CD4-positive, alpha-beta T cell treated with Interleukin-15 for 1 hour (primary cell): ENCODE measurements at regions not wholly inside any gene's neighbourhood (a gene's known extent, or its start where the extent isn't known, plus 50 kb on each side); places are given as distances from the start of the nearest gene placed in this dataset.
"Not testable (repeated sequence)": the region's sequence is repeated elsewhere in the genome, so short reads cannot be mapped to it uniquely, and the experiment has no call there.

Source experiments
- DNase-seq: peaks from one replicate; pipeline ENCODE4 v3.0.0-alpha.2; 2020

- DNase-seq = no peak
Measured at GRCh38 chr9:75797085-75797580, 93.3 kb upstream of the PCSK5 start.

- no peak for DNase-seq
Measured at GRCh38 chr9:75798505-75798904, 92.0 kb upstream of the PCSK5 start.

GRCh38 chr9:75803130-75803529 is 87.3 kb upstream of the PCSK5 start:
- no peak for DNase-seq

GRCh38 chr9:75810063-75810462 is 80.4 kb upstream of the PCSK5 start:
- no peak for DNase-seq

- DNase-seq = no peak
Measured at GRCh38 chr9:75811692-75812091, 78.8 kb upstream of the PCSK5 start.

- no peak for DNase-seq
Measured at GRCh38 chr9:75812141-75812540, 78.3 kb upstream of the PCSK5 start.

- no peak for DNase-seq
Measured at GRCh38 chr9:75814667-75815066, 75.8 kb upstream of the PCSK5 start.

- DNase-seq = not testable (repeated sequence)
Measured at GRCh38 chr9:75820471-75821115, 69.9 kb upstream of the PCSK5 start.

- no peak for DNase-seq
Measured at GRCh38 chr9:75823151-75823550, 67.3 kb upstream of the PCSK5 start.

- no peak for DNase-seq
Measured at GRCh38 chr9:75824816-75825568, 65.5 kb upstream of the PCSK5 start.

- no peak for DNase-seq
Measured at GRCh38 chr9:75826314-75826713, 64.2 kb upstream of the PCSK5 start.

- DNase-seq = no peak
Measured at GRCh38 chr9:75830303-75830702, 60.2 kb upstream of the PCSK5 start.

- no peak for DNase-seq
Measured at GRCh38 chr9:75833778-75834177, 56.7 kb upstream of the PCSK5 start.

GRCh38 chr9:75834878-75835277 is 55.6 kb upstream of the PCSK5 start:
- no peak for DNase-seq
